Neuron (in vitro differentiated cells): ENCODE measurements at regions not wholly inside any gene's neighbourhood (a gene's known extent, or its start where the extent isn't known, plus 50 kb on each side); places are given as distances from the start of the nearest gene placed in this dataset.

ENCODE experiments used
- H2AFZ ChIP-seq: one replicate; pipeline ENCODE4 v1.6.1; 2013; ENCODE audit warnings: low read depth, mild to moderate bottlenecking, inconsistent platforms, low read length, moderate library complexity
- H3K27me3 ChIP-seq: one replicate; pipeline ENCODE4 v1.6.1; 2013; ENCODE audit warnings: low read length; ENCODE audit not compliant: insufficient read depth
- H3K36me3 ChIP-seq: one replicate; pipeline ENCODE4 v1.6.1; 2013; ENCODE audit warnings: low read length; ENCODE audit not compliant: insufficient read depth
- H3K4me1 ChIP-seq: one replicate; pipeline ENCODE4 v1.6.1; 2013; ENCODE audit warnings: low read length; ENCODE audit not compliant: insufficient read depth
- H3K4me3 ChIP-seq: 2 replicates; pipeline ENCODE4 v1.5.1; 2013; ENCODE audit warnings: mild to moderate bottlenecking, low read length, moderate library complexity
- H3K9me3 ChIP-seq: one replicate; pipeline ENCODE4 v1.6.1; 2013; ENCODE audit warnings: low read length

GRCh38 chr1:83790446-83790845 lies 208.5 kb downstream of the TTLL7 start:
- Histone ChIP-seq H3K27me3 (no peaks in the 10 kb centered on the region), H3K4me1 (peaks cover 6% of the 10 kb centered on the region), H2AFZ (no peak overlapping the region), H3K36me3 (no peaks in the 10 kb centered on the region), H3K4me3 (no peak overlapping the region), H3K9me3 (no peaks in the 10 kb centered on the region)

GRCh38 chr1:83787246-83787998 lies 211.5 kb downstream of the TTLL7 start:
- Histone ChIP-seq H3K4me3 (no peak overlapping the region), H3K36me3 (no peaks in the 10 kb centered on the region), H3K9me3 (peaks cover 3% of the 10 kb centered on the region), H3K4me1 (peaks cover 6% of the 10 kb centered on the region), H3K27me3 (no peaks in the 10 kb centered on the region), H2AFZ (no peak overlapping the region)

DNA sequence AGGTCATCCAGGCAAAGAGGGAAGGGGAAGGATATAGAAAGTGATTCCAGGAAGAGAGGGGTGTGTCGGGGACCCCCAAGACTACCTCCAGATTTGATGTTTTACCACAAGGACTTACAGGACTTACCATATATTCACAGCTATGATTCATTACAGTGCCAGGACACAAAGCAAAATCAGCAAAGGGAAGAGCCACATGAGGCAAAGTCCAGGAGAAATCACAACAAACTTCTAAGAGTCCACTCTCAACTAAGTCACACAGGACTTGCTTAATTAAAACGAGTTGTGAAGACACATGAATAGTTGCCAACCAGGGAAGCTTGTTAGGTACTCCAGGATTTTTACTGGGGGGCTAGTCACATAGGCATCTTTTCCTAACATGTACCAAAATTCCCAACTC lies 217.3 kb downstream of the TTLL7 start:
- peaks cover 32% of the 10 kb centered on the region for H3K4me1 ChIP-seq
- H3K27me3 ChIP-seq, result no peaks in the 10 kb centered on the region
- no peak overlapping the region for H2AFZ ChIP-seq
- H3K9me3 ChIP-seq, result peaks cover 3% of the 10 kb centered on the region
- no peaks in the 10 kb centered on the region for H3K36me3 ChIP-seq
- no peak overlapping the region for H3K4me3 ChIP-seq

GRCh38 chr1:83779565-83779964 lies 219.4 kb downstream of the TTLL7 start:
- H3K36me3 ChIP-seq, result no peaks in the 10 kb centered on the region
- peak overlapping the region; percentile 84 for H2AFZ ChIP-seq
- peaks cover 3% of the 10 kb centered on the region for H3K9me3 ChIP-seq
- H3K4me3 ChIP-seq, result no peak overlapping the region
- H3K27me3 ChIP-seq, result no peaks in the 10 kb centered on the region
- H3K4me1 ChIP-seq, result peaks cover 40% of the 10 kb centered on the region

- Histone ChIP-seq H3K9me3 (no peaks in the 10 kb centered on the region), H2AFZ (peak overlapping the region; percentile 84), H3K27me3 (no peaks in the 10 kb centered on the region), H3K36me3 (no peaks in the 10 kb centered on the region), H3K4me1 (peaks cover 40% of the 10 kb centered on the region), H3K4me3 (peak overlapping the region; percentile 34)
Observed at GRCh38 chr1:83777758-83778101, 221.2 kb downstream of the TTLL7 start.

GRCh38 chr1:83776913-83777757 lies 221.8 kb downstream of the TTLL7 start:
- H3K4me1 ChIP-seq, result peaks cover 40% of the 10 kb centered on the region
- no peaks in the 10 kb centered on the region for H3K27me3 ChIP-seq
- H3K36me3 ChIP-seq, result no peaks in the 10 kb centered on the region
- H2AFZ ChIP-seq, result peak overlapping the region; percentile 84
- peak overlapping the region; percentile 34 for H3K4me3 ChIP-seq
- H3K9me3 ChIP-seq, result no peaks in the 10 kb centered on the region

DNA sequence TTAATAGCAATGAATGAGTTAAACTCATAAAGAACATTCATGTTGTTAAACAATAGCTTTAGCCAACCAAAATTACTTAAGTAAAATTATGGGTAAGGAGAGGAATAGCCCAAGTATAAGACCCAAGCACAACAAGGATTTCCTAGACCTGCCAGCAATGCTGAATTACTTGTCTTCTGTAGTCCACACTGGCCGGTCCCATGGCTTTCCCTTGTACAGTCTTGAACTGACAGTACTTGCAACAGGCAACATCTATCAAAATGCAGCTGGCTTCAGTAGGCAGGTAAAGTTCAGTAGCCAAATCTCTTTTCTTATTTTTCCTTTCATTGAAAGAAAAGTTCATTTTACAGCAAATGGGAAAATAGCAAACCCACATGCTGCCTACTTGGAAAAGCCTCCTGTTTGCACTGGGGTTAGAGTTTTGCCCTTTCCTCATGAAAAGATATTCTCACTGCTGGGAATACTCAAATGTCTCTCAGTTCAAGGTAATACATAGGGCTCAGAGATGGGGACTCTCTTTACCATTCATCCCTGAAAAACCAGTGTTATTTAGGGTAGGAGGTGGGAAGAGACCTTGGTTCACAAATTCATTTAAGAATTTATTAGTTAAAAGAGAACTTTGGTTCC lies 222.8 kb downstream of the TTLL7 start:
- peaks cover 40% of the 10 kb centered on the region for H3K4me1 ChIP-seq
- no peaks in the 10 kb centered on the region for H3K36me3 ChIP-seq

GRCh38 chr1:83773059-83773458 lies 225.9 kb downstream of the TTLL7 start:
- H3K9me3 ChIP-seq, result no peaks in the 10 kb centered on the region
- H3K4me1 ChIP-seq, result peaks cover 28% of the 10 kb centered on the region
- H3K36me3 ChIP-seq, result no peaks in the 10 kb centered on the region
- no peak overlapping the region for H2AFZ ChIP-seq
- H3K4me3 ChIP-seq, result no peak overlapping the region
- no peaks in the 10 kb centered on the region for H3K27me3 ChIP-seq

More for the DNA sequence above, 222.8 kb downstream of the TTLL7 start:
- Histone ChIP-seq H3K27me3 (no peaks in the 10 kb centered on the region), H2AFZ (peak overlapping the region; percentile 31), H3K9me3 (no peaks in the 10 kb centered on the region), H3K4me3 (no peak overlapping the region)

DNA sequence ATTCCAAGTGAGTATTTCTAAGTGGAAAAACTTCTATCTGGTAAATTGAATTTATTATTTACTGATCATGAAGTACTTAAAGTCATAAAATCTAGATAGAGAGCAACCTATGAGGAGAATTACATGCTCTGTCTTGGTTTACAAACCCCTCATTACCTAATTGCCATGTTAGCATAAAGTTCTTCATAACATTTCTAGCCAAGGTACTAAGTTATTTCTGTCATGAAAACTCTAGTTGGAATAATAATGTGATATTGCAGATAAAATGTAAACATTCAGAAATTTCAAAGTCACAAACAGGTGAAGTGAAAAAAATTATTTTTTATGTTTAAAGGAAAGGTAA lies 228.6 kb downstream of the TTLL7 start:
- H2AFZ ChIP-seq, result no peak overlapping the region
- H3K4me1 ChIP-seq, result peaks cover 8% of the 10 kb centered on the region
- H3K4me3 ChIP-seq, result no peak overlapping the region
- H3K9me3 ChIP-seq, result no peaks in the 10 kb centered on the region
- no peaks in the 10 kb centered on the region for H3K36me3 ChIP-seq
- H3K27me3 ChIP-seq, result no peaks in the 10 kb centered on the region

GRCh38 chr1:83769594-83770318 lies 229.2 kb downstream of the TTLL7 start:
- Histone ChIP-seq H3K4me1 (peaks cover 13% of the 10 kb centered on the region), H3K4me3 (no peak overlapping the region), H3K9me3 (no peaks in the 10 kb centered on the region), H3K27me3 (no peaks in the 10 kb centered on the region), H3K36me3 (no peaks in the 10 kb centered on the region), H2AFZ (no peak overlapping the region)

GRCh38 chr1:83769072-83769471 lies 229.9 kb downstream of the TTLL7 start:
- H3K9me3 ChIP-seq, result no peaks in the 10 kb centered on the region
- no peak overlapping the region for H2AFZ ChIP-seq
- H3K36me3 ChIP-seq, result no peaks in the 10 kb centered on the region
- no peaks in the 10 kb centered on the region for H3K27me3 ChIP-seq
- peaks cover 20% of the 10 kb centered on the region for H3K4me1 ChIP-seq
- no peak overlapping the region for H3K4me3 ChIP-seq

GRCh38 chr1:83766241-83766691 lies 232.7 kb downstream of the TTLL7 start:
- H3K36me3 ChIP-seq, result no peaks in the 10 kb centered on the region
- no peak overlapping the region for H2AFZ ChIP-seq
- H3K27me3 ChIP-seq, result no peaks in the 10 kb centered on the region
- no peak overlapping the region for H3K4me3 ChIP-seq
- no peaks in the 10 kb centered on the region for H3K9me3 ChIP-seq
- H3K4me1 ChIP-seq, result peaks cover 20% of the 10 kb centered on the region

GRCh38 chr1:83765125-83765524 lies 233.8 kb downstream of the TTLL7 start:
- H3K4me3 ChIP-seq, result no peak overlapping the region
- no peaks in the 10 kb centered on the region for H3K36me3 ChIP-seq
- no peak overlapping the region for H2AFZ ChIP-seq
- H3K9me3 ChIP-seq, result no peaks in the 10 kb centered on the region
- H3K4me1 ChIP-seq, result peaks cover 20% of the 10 kb centered on the region
- H3K27me3 ChIP-seq, result no peaks in the 10 kb centered on the region
